Uterus (tissue), 2 donors: ENCODE measurements at regions not wholly inside any gene's neighbourhood (a gene's known extent, or its start where the extent isn't known, plus 50 kb on each side); places are given as distances from the start of the nearest gene placed in this dataset.

Experiments used
- POLR2A ChIP-seq, 2 donors: fragments of 450-650 bp; IDR thresholded peaks; one replicate each; pipeline ENCODE4 v1.6.1; 2016; ENCODE audit warnings: antibody characterized with exemption in 2 of 2, mild to moderate bottlenecking in 1 of 2, moderate library complexity in 1 of 2
- TF ChIP-seq, protein P1 (sequence below), 4 experiments: fragments of 200-600 bp in 2 of 4; fragments of 450-650 bp in 2 of 4; sonication (generic) in 2 of 4; IDR thresholded peaks; one replicate each; pipeline ENCODE4 v1.5.1; 2016 to 2019; ENCODE audit warnings: antibody characterized with exemption in 4 of 4, mild to moderate bottlenecking in 2 of 4, moderate library complexity in 1 of 4

DNA sequence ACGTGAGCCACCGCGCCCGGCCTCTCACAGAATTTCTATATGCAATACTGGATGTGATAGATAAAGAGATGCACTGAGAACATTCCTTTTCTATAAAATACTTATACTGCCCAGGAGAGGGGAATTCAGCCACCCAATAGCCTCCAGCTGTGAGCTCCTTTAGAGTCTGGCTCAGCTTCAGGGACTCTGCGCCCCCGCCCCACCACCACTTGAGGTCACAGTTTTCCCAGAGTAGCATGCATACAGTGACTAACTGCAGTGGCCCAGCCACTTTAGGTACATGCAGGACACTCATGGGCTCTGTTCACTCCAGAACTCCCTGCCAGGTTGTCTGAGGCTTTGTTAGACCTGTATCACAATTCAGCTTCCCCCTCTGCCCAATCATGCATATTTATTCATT lies 144.4 kb upstream of the TET2 start:
- TF ChIP-seq POLR2A (IDR thresholded peaks at IDR 0.05) = no peak
- TF ChIP-seq, protein P1, sequence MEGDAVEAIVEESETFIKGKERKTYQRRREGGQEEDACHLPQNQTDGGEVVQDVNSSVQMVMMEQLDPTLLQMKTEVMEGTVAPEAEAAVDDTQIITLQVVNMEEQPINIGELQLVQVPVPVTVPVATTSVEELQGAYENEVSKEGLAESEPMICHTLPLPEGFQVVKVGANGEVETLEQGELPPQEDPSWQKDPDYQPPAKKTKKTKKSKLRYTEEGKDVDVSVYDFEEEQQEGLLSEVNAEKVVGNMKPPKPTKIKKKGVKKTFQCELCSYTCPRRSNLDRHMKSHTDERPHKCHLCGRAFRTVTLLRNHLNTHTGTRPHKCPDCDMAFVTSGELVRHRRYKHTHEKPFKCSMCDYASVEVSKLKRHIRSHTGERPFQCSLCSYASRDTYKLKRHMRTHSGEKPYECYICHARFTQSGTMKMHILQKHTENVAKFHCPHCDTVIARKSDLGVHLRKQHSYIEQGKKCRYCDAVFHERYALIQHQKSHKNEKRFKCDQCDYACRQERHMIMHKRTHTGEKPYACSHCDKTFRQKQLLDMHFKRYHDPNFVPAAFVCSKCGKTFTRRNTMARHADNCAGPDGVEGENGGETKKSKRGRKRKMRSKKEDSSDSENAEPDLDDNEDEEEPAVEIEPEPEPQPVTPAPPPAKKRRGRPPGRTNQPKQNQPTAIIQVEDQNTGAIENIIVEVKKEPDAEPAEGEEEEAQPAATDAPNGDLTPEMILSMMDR (IDR thresholded peaks at IDR 0.05) = no peak
